Kidney epithelial cell (primary cell): ENCODE measurements at regions not wholly inside any gene's neighbourhood (a gene's known extent, or its start where the extent isn't known, plus 50 kb on each side); places are given as distances from the start of the nearest gene placed in this dataset.
A peak's percentile ranks its signal among the peaks of the same experiment; 100 is the strongest.

Source experiments
- DNase-seq: peaks from one replicate; pipeline ENCODE4 v3.0.0-alpha.2; 2010; ENCODE audit warnings: low read depth
- H3K27me3 ChIP-seq: 2 replicates; pipeline ENCODE4 v1.6.0; 2011; ENCODE audit warnings: low read length; ENCODE audit not compliant: control insufficient read depth, insufficient read depth
- H3K36me3 ChIP-seq: 2 replicates; pipeline ENCODE4 v1.5.1; 2011; ENCODE audit warnings: low read length; ENCODE audit not compliant: control insufficient read depth, insufficient read depth
- H3K4me3 ChIP-seq: 2 replicates; pipeline ENCODE4 v1.5.1; 2011; ENCODE audit warnings: low read depth, mild to moderate bottlenecking, control low read depth, low read length
- CTCF ChIP-seq: IDR thresholded peaks from 2 replicates; pipeline ENCODE4 v1.5.1; 2011; ENCODE audit warnings: mild to moderate bottlenecking, moderate library complexity, low read length, control low read depth, inconsistent platforms; ENCODE audit not compliant: insufficient read depth, poor library complexity, severe bottlenecking

DNA sequence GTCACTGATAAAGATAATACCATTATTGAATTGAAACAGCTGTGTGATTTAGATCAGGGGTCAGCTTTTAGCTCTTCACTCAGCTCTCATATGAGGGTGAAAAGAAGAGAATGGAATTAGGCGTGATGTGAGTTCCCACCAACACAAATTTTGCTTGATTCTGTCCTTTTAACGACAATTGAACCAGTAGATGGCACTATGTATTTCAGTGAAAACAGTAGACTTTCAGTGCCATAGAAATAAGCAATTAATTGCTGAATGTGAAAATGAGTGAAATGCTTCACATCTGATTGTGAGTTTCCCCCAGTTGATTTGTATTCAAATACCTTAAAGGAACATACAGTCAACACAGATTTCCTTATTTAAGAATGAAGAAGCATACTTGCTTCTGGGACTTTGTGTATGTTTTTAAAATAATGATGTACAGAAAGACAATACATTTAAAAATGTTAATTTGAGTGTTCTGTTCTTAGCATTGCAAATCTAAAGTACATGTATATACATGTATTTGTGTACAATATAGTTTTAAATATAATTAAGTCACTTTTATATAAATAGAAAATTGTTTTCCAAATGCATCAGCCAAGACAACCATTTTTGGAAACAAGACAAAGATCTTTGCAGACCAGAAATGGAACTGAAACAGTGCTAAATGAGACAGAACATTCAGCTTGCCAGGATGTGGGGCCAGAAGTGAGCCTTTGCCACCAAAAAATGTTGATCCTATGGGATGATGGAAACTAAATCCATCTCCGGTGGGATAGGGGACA, 178.8 kb downstream of the SNCA start:
- peak; percentile 16 for DNase-seq
- Histone ChIP-seq H3K27me3 (no peaks in the 10 kb centered on the region), H3K4me3 (no peak overlapping the region), H3K36me3 (no peaks in the 10 kb centered on the region)
- peak; percentile 51 for TF ChIP-seq CTCF

GRCh38 chr4:89653012-89653411, 183.9 kb downstream of the SNCA start:
- no peaks in the 10 kb centered on the region for H3K27me3 ChIP-seq
- no peak for DNase-seq
- TF ChIP-seq CTCF: no peak
- no peak overlapping the region for H3K4me3 ChIP-seq
- no peaks in the 10 kb centered on the region for H3K36me3 ChIP-seq

- H3K27me3 ChIP-seq: no peaks in the 10 kb centered on the region
Measured at GRCh38 chr4:89645482-89645881, 191.5 kb downstream of the SNCA start.

GRCh38 chr4:89641367-89641687, 195.6 kb downstream of the SNCA start:
- no peak for DNase-seq
- H3K4me3 ChIP-seq: peak overlapping the region; percentile 6
- H3K36me3 ChIP-seq: no peaks in the 10 kb centered on the region
- no peak for TF ChIP-seq CTCF
- no peaks in the 10 kb centered on the region for H3K27me3 ChIP-seq

More at GRCh38 chr4:89645482-89645881, 191.5 kb downstream of the SNCA start:
- Histone ChIP-seq H3K36me3 (no peaks in the 10 kb centered on the region), H3K4me3 (no peak overlapping the region)
- TF ChIP-seq CTCF: no peak
- no peak for DNase-seq

GRCh38 chr4:89640620-89641366, 196.2 kb downstream of the SNCA start:
- no peaks in the 10 kb centered on the region for H3K27me3 ChIP-seq
- no peaks in the 10 kb centered on the region for H3K36me3 ChIP-seq
- DNase-seq: peak; percentile 16
- H3K4me3 ChIP-seq: peak overlapping the region; percentile 6
- peak; percentile 85 for TF ChIP-seq CTCF
